Astrocyte (in vitro differentiated cells and primary cell): ENCODE measurements at regions not wholly inside any gene's neighbourhood (a gene's known extent, or its start where the extent isn't known, plus 50 kb on each side); places are given as distances from the start of the nearest gene placed in this dataset.

Experiments used
- DNase-seq: peaks from one replicate; pipeline ENCODE4 v3.0.0-alpha.2; 2010; ENCODE audit warnings: low read depth
- FAIRE-seq: peaks from 2 replicates; lab custom pipeline; 2011; peaks lifted over from hg19 to GRCh38; lab: Jason Lieb, UNC
- H2AFZ ChIP-seq: 2 replicates; pipeline ENCODE4 v1.6.0; 2012; ENCODE audit warnings: low read depth, low read length, inconsistent platforms
- H3K27ac ChIP-seq: 2 replicates; pipeline ENCODE4 v1.5.1; 2011; ENCODE audit warnings: low read depth, low read length, inconsistent platforms
- H3K27me3 ChIP-seq: 2 replicates; pipeline ENCODE4 v1.6.0; 2011; ENCODE audit warnings: low read length, inconsistent platforms; ENCODE audit not compliant: insufficient read depth
- H3K36me3 ChIP-seq: 2 replicates; pipeline ENCODE4 v1.5.1; 2011; ENCODE audit warnings: low read length, inconsistent platforms; ENCODE audit not compliant: insufficient read depth
- H3K4me1 ChIP-seq: 2 replicates; pipeline ENCODE4 v1.5.1; 2011; ENCODE audit warnings: low read length, inconsistent platforms; ENCODE audit not compliant: insufficient read depth
- H3K4me2 ChIP-seq: 2 replicates; pipeline ENCODE4 v1.6.0; 2012; ENCODE audit warnings: low read length, inconsistent platforms
- H3K4me3 ChIP-seq: 2 replicates; pipeline ENCODE4 v1.5.1; 2011; ENCODE audit warnings: low read depth, mild to moderate bottlenecking, low read length, inconsistent platforms; ENCODE audit not compliant: insufficient read depth
- H3K79me2 ChIP-seq: 2 replicates; pipeline ENCODE4 v1.6.0; 2012; ENCODE audit warnings: mild to moderate bottlenecking, low read length, inconsistent platforms; ENCODE audit not compliant: insufficient read depth
- H3K9ac ChIP-seq: 2 replicates; pipeline ENCODE4 v1.6.0; 2012; ENCODE audit warnings: mild to moderate bottlenecking, low read length, inconsistent platforms
- H3K9me3 ChIP-seq: 2 replicates; pipeline ENCODE4 v1.5.1; 2012; ENCODE audit warnings: low read depth, mild to moderate bottlenecking, low read length, inconsistent platforms; ENCODE audit not compliant: insufficient read depth
- H4K20me1 ChIP-seq: 2 replicates; pipeline ENCODE4 v1.6.0; 2012; ENCODE audit warnings: low read length, inconsistent platforms; ENCODE audit not compliant: insufficient read depth
- H3K27ac Mint-ChIP-seq: one replicate; pipeline ENCODE4 v1.8.0; 2021; ENCODE audit warnings: mild to moderate bottlenecking, mixed read lengths; ENCODE audit not compliant: unreplicated experiment
- H3K27me3 Mint-ChIP-seq: one replicate; pipeline ENCODE4 v1.8.0; 2021; ENCODE audit warnings: low read depth, mixed read lengths; ENCODE audit not compliant: unreplicated experiment
- H3K36me3 Mint-ChIP-seq: one replicate; pipeline ENCODE4 v1.8.0; 2021; ENCODE audit warnings: low read depth, mixed read lengths; ENCODE audit not compliant: unreplicated experiment
- H3K4me1 Mint-ChIP-seq: one replicate; pipeline ENCODE4 v1.8.0; 2021; ENCODE audit warnings: low read depth, mixed read lengths; ENCODE audit not compliant: unreplicated experiment
- H3K4me3 Mint-ChIP-seq: one replicate; pipeline ENCODE4 v1.8.0; 2021; ENCODE audit warnings: mild to moderate bottlenecking, moderate library complexity, mixed read lengths; ENCODE audit not compliant: unreplicated experiment
- H3K9me3 Mint-ChIP-seq: one replicate; pipeline ENCODE4 v1.8.0; 2021; ENCODE audit warnings: mild to moderate bottlenecking, mixed read lengths; ENCODE audit not compliant: unreplicated experiment
- CTCF ChIP-seq: IDR thresholded peaks from 2 replicates; pipeline ENCODE4 v1.5.1; 2011; ENCODE audit warnings: low read depth, mild to moderate bottlenecking, inconsistent platforms, low read length, moderate library complexity; ENCODE audit not compliant: insufficient read depth
- EZH2 ChIP-seq: IDR thresholded peaks from 2 replicates; pipeline ENCODE4 v1.6.1; 2012; ENCODE audit warnings: mild to moderate bottlenecking, low read length, inconsistent platforms; ENCODE audit not compliant: insufficient read depth

- no peaks in the 10 kb centered on the region for H3K79me2 ChIP-seq
- no peaks in the 10 kb centered on the region for H3K36me3 ChIP-seq
- H3K4me1 Mint-ChIP-seq, result no peaks in the 10 kb centered on the region
- no peak overlapping the region for H3K4me3 ChIP-seq
- no peak overlapping the region for H2AFZ ChIP-seq
- H3K36me3 Mint-ChIP-seq, result no peaks in the 10 kb centered on the region
- H3K9me3 Mint-ChIP-seq, result peaks cover 5% of the 10 kb centered on the region
- no peak overlapping the region for H3K27ac ChIP-seq
- FAIRE-seq (no peak), DNase-seq (no peak)
- H3K27ac Mint-ChIP-seq, result no peak overlapping the region
- no peaks in the 10 kb centered on the region for H3K9me3 ChIP-seq
- no peak overlapping the region for H3K4me3 Mint-ChIP-seq
- H4K20me1 ChIP-seq, result no peaks in the 10 kb centered on the region
- H3K9ac ChIP-seq, result no peak overlapping the region
- H3K27me3 ChIP-seq, result peaks cover 2% of the 10 kb centered on the region
- peaks cover 27% of the 10 kb centered on the region for H3K27me3 Mint-ChIP-seq
- TF ChIP-seq EZH2 (no peak), CTCF (no peak)
- H3K4me1 ChIP-seq, result peaks cover 2% of the 10 kb centered on the region
- H3K4me2 ChIP-seq, result no peak overlapping the region
Observed at GRCh38 chr6:167549213-167549612, 224.3 kb downstream of the TTLL2 start.

DNA sequence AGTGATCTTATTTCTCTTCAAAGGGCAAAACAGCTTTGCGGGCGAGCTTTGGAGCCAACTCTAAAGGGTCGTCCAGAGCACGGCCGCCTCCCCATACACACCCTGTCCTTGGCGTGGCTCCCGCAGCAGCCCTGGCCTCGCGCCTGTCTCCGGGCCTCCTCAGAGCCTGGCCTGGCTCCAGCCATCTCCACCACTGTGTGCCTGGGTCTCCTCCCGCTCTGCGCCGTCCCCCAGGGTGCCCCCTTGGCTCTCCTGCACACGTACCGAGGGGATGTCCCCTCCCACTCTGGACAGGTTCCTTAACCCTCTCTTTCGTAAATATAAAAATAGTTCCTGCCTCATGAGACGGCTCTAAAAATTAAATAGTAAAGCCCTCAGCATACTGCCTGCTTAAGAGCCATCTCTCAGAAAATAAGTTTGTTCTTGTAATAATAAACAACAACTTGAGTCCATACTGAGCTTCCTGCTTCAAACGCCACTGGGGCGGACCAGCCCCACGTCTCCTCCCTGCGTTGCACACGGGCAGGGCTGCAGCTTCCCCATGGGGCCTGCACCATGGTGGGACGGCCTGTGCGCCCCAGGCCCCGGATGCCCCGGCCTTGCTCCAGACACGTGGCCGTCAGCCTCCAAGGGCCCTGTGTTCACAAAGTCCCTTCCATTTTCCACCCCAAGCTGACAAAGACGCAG is 226.2 kb downstream of the TTLL2 start:
- Histone ChIP-seq H3K79me2 (no peaks in the 10 kb centered on the region), H3K4me2 (no peak overlapping the region), H3K27me3 (peaks cover 2% of the 10 kb centered on the region), H3K9me3 (no peaks in the 10 kb centered on the region), H2AFZ (no peak overlapping the region), H3K36me3 (no peaks in the 10 kb centered on the region), H3K4me3 (no peak overlapping the region), H3K4me1 (peaks cover 2% of the 10 kb centered on the region), H3K27ac (no peak overlapping the region), H3K9ac (no peak overlapping the region), H4K20me1 (no peaks in the 10 kb centered on the region)
- Mint-ChIP-seq H3K27me3 (peaks cover 24% of the 10 kb centered on the region), H3K9me3 (peaks cover 12% of the 10 kb centered on the region), H3K4me3 (no peak overlapping the region), H3K27ac (no peak overlapping the region), H3K36me3 (peaks cover 3% of the 10 kb centered on the region), H3K4me1 (no peaks in the 10 kb centered on the region)
- TF ChIP-seq CTCF (no peak), EZH2 (no peak)
- DNase-seq, result no peak
- FAIRE-seq, result no peak

DNA sequence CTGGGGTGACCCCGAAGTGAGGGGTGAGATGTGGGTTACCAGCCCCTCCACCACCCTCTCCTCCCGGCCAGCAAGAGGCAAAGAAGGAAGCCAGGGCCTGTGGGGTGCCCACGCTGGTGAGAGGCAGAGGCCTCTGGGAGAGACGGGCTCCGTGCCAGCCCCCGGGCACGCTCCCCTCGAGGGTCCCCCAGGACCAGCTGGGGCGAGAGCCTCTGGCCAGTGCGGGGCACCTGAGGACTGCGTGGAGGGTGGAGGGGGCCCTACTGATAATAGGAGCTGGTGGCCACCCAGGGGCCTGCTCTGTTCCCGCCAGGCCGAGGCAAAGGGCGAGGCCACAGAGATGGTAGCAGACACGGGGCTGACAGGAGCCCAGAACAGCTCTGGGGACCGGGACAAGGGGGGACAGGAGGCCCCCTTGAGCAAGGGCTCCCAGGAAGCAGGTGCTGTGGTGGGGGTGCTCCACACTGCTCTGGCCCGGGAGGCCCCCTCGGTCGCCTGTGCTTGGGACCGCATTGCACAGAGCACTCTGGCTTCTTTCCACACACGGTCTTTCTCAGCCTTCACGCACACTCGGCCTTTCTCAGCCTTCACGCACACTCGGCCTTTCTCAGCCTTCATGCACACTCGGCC is 226.9 kb downstream of the TTLL2 start:
- Histone ChIP-seq H3K4me3 (no peak overlapping the region), H4K20me1 (no peaks in the 10 kb centered on the region), H3K36me3 (no peaks in the 10 kb centered on the region), H3K27me3 (peaks cover 2% of the 10 kb centered on the region), H3K9me3 (no peaks in the 10 kb centered on the region), H2AFZ (no peak overlapping the region), H3K4me1 (peaks cover 2% of the 10 kb centered on the region), H3K4me2 (no peak overlapping the region), H3K79me2 (no peaks in the 10 kb centered on the region), H3K27ac (no peak overlapping the region), H3K9ac (no peak overlapping the region)
- H3K36me3 Mint-ChIP-seq, result peaks cover 3% of the 10 kb centered on the region
- peaks cover 21% of the 10 kb centered on the region for H3K27me3 Mint-ChIP-seq
- H3K4me1 Mint-ChIP-seq, result no peaks in the 10 kb centered on the region
- DNase-seq (no peak), FAIRE-seq (no peak)
- TF ChIP-seq CTCF (no peak), EZH2 (no peak)
- H3K9me3 Mint-ChIP-seq, result peaks cover 17% of the 10 kb centered on the region
- H3K4me3 Mint-ChIP-seq, result no peak overlapping the region
- no peak overlapping the region for H3K27ac Mint-ChIP-seq
